Left lung (tissue), 4 donors: ENCODE measurements at regions not wholly inside any gene's neighbourhood (a gene's known extent, or its start where the extent isn't known, plus 50 kb on each side); places are given as distances from the start of the nearest gene placed in this dataset.
"Not testable (repeated sequence)": the region's sequence is repeated elsewhere in the genome, so short reads cannot be mapped to it uniquely, and the experiment has no call there.

Experiments
- ATAC-seq: fragments of 200-7000 bp; cut with Tn5 transposase; one replicate; pipeline ENCODE4 v1.9.1; 2020; ENCODE audit warnings: moderate library complexity
- DNase-seq, 4 donors: peaks; one replicate each; pipeline ENCODE4 v3.0.0-alpha.2; 2013 to 2020
- H3K27ac ChIP-seq, 2 donors: fragments of 200-600 bp; sonication (generic) in 1 of 2; one replicate each; pipeline versions ENCODE4 v1.5.0 to v1.8.0; 2020 to 2021
- H3K27me3 ChIP-seq, 2 donors: fragments of 200-600 bp; sonication (generic) in 1 of 2; one replicate each; pipeline versions ENCODE4 v1.5.0 to v1.8.0; 2020 to 2021
- H3K36me3 ChIP-seq, 2 donors: fragments of 200-600 bp; sonication (generic) in 1 of 2; one replicate each; pipeline versions ENCODE4 v1.5.0 to v1.8.0; 2020 to 2021
- H3K4me1 ChIP-seq, 2 donors: fragments of 200-600 bp; one replicate each; pipeline ENCODE4 v1.8.0; 2021
- H3K4me3 ChIP-seq, 2 donors: fragments of 200-600 bp; sonication (generic) in 1 of 2; one replicate each; pipeline versions ENCODE4 v1.5.0 to v1.8.0; 2020 to 2021; ENCODE audit warnings: mild to moderate bottlenecking in 1 of 2
- H3K9me3 ChIP-seq, 2 donors: fragments of 200-600 bp; sonication (generic) in 1 of 2; one replicate each; pipeline versions ENCODE4 v1.5.0 to v1.8.0; 2020 to 2021
- intact Hi-C, 2 donors: fragments of 100-400 bp; cut with DNase I; formaldehyde crosslinking; loops; one replicate each; pipeline versions ENCODE4 v1.11.2 to v1.14.2; 2022
- TF ChIP-seq, protein P1 (sequence below), 2 donors: fragments of 200-600 bp; sonication (generic) in 1 of 2; IDR thresholded peaks; one replicate each; pipeline versions ENCODE4 v1.5.0 to v1.8.0; 2021; ENCODE audit warnings: antibody characterized with exemption in 2 of 2
- donor health status: DM: no; HTN: yes; CAD: no.
- donor health status: DM: no; HTN: no; CAD: no.

DNA sequence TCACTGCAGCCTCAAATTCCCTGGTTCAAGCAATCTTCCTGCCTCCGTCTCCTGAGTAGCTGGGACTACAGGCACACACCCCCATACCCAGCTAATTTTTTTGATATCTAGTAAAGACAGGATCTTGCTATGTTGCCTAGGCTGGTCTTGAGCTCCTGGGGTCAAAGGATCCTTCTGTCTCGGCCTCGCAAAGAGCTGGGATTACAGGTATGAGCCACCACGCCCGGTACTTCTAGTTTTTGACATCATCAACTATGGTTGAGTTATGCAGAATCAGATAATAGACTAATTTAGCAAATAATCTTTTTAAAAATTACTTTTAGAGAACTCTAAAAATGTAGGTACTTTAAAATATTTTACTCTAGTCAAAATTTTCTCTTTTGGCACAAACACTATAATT, 166.2 kb downstream of the SOX4 start:
- no peaks in the 10 kb centered on the region for H3K36me3 ChIP-seq
- intact Hi-C loops: no loop called here
- H3K4me1 ChIP-seq: peaks cover 0 to 2% of the 10 kb centered on the region in 2 donors
- H3K27ac ChIP-seq: no peak overlapping the region
- no peak for DNase-seq
- no peak overlapping the region for H3K4me3 ChIP-seq
- TF ChIP-seq, protein P1, sequence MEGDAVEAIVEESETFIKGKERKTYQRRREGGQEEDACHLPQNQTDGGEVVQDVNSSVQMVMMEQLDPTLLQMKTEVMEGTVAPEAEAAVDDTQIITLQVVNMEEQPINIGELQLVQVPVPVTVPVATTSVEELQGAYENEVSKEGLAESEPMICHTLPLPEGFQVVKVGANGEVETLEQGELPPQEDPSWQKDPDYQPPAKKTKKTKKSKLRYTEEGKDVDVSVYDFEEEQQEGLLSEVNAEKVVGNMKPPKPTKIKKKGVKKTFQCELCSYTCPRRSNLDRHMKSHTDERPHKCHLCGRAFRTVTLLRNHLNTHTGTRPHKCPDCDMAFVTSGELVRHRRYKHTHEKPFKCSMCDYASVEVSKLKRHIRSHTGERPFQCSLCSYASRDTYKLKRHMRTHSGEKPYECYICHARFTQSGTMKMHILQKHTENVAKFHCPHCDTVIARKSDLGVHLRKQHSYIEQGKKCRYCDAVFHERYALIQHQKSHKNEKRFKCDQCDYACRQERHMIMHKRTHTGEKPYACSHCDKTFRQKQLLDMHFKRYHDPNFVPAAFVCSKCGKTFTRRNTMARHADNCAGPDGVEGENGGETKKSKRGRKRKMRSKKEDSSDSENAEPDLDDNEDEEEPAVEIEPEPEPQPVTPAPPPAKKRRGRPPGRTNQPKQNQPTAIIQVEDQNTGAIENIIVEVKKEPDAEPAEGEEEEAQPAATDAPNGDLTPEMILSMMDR (IDR thresholded peaks at IDR 0.05): no peak
- H3K9me3 ChIP-seq: peaks cover 0 to 2% of the 10 kb centered on the region in 2 donors
- no peaks in the 10 kb centered on the region for H3K27me3 ChIP-seq
- no peak for ATAC-seq

DNA sequence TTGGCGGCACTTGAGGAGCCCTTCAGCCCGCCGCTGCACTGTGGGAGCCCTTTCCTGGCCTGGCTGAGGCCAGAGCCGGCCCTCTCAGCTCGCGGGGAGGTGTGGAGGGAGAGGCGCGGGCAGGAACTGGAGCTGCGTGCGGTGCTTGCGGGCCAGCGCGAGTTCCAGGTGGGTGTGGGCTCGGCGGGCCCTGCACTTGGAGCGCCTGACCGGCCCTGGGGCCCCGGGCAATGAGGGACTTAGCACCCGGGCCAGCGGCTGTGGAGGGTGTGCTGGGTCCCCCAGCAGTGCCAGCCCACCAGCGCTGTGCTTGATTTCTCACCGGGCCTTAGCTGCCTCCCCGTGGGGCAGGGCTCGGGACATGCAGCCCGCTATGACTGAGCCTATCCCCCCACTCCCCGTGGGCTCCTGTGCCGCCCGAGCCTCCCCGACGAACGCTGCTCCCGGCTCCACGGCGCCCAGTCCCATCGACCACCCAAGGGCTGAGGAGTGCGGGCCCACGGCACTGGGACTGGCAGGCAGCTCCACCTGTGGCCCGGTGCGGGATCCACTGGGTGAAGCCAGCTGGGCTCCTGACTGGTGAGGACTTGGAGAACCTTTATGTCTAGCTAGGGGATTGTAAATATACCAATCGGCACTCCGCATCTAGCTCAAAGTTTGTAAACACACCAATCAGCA, 167.6 kb downstream of the SOX4 start:
- H3K4me1 ChIP-seq, H3K9me3 ChIP-seq, DNase-seq, ATAC-seq, H3K27ac ChIP-seq, H3K27me3 ChIP-seq, H3K4me3 ChIP-seq, H3K36me3 ChIP-seq, intact Hi-C loops: not testable (repeated sequence)

DNA sequence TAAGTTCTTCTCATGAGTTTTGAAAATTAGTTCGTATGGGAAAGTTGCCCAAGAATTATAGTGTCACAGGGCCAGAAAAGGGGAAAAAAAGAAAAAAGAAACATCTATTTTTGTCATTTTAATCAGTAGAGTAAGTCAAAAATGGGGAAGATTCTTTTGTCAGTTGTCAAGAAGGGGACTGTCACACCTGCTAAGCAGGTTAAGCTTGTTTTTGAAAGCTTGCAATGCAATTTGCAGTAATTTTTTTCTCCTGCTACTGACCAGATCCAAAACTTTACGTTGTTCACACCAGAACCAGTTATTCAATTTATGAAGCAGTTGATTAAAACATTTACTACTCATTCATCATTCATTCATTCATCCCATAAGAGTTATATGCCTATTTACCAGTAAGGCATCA, 171.4 kb downstream of the SOX4 start:
- DNase-seq (no peak), ATAC-seq (no peak)
- Histone ChIP-seq H3K27ac (no peak overlapping the region), H3K36me3 (no peaks in the 10 kb centered on the region), H3K27me3 (no peaks in the 10 kb centered on the region), H3K4me1 (peaks cover 3 to 18% of the 10 kb centered on the region in 2 donors), H3K4me3 (no peak overlapping the region), H3K9me3 (peaks cover 0 to 2% of the 10 kb centered on the region in 2 donors)
- TF ChIP-seq, protein P1 (IDR thresholded peaks at IDR 0.05): no peak
- intact Hi-C loops: no loop called here

DNA sequence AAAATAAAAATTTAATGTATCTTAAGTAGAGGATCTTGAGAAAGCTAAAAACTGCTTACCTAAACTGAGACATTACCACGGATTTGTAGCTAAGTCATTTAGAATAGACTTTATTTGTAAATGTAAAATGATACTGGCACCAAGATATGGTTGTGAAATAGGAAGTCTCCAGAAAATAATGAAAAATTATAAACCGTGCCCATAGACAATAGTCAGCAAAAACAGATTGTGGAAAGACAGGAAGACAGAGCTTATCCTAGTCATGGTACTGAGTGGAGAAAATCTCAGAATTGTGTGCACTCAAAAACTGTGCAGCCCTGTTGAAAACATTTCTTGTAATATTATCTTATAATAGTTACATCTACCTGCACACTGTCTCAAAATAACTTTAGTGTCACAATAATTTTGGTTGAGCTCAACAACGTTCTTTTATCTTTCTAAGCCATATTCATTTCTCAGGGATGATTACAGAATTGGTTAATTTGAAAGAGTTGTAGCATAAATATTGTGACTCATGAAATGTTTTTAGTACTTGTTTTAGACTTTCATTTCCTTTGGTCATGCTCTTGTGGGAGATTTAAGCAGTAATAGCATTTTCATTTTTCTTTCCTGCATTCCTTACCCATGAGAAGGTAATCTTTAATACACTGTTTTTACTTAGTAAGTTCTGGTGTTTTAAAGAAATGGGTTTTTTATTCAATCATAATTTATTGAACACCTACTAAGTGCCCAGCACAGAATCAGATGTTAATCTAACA, 174.5 kb downstream of the SOX4 start:
- intact Hi-C loops: no loop called here
- no peaks in the 10 kb centered on the region for H3K27me3 ChIP-seq
- peak; percentile 31 for ATAC-seq
- TF ChIP-seq, protein P1 (IDR thresholded peaks at IDR 0.05): no peak
- no peaks in the 10 kb centered on the region for H3K9me3 ChIP-seq
- DNase-seq: no peak
- H3K27ac ChIP-seq: peak overlapping the region in 1 of 2 donors; percentile 30
- no peaks in the 10 kb centered on the region for H3K36me3 ChIP-seq
- no peak overlapping the region for H3K4me3 ChIP-seq
- peaks cover 3 to 21% of the 10 kb centered on the region in 2 donors for H3K4me1 ChIP-seq

DNA sequence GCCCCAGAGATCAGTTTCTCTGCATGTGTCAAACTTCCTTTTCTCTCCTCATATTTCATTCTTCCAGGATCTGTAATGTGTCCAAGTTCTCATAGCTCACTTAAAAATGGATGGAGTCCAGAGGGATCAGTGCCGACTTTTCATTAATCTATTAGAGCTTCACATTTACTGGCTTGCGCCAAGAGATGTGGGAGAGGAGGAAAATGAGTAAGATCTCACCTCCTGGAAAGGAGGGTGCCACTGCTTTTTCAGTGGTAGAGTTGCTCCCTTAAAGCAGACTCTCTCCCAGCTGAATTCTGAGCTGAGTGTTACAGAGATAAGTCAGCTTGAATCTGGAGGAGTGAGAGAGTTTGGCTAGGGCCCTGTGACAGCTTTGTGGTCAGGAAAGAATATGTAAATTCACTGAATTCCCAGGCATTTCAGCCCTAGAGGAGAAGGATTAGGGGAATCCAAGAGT, 175.9 kb downstream of the SOX4 start:
- H3K36me3 ChIP-seq: no peaks in the 10 kb centered on the region
- H3K27ac ChIP-seq: peak overlapping the region; percentile 30 to 50
- no peaks in the 10 kb centered on the region for H3K27me3 ChIP-seq
- ATAC-seq: peak; percentile 89
- intact Hi-C loops: no loop called here
- peaks cover 3 to 21% of the 10 kb centered on the region in 2 donors for H3K4me1 ChIP-seq
- DNase-seq: peak in 2 of 4 donors; percentile 90 to 94
- H3K4me3 ChIP-seq: no peak overlapping the region
- TF ChIP-seq, protein P1 (IDR thresholded peaks at IDR 0.05): no peak
- H3K9me3 ChIP-seq: no peaks in the 10 kb centered on the region
